Stimulated activated CD4-positive, alpha-beta T cell treated with anti-CD3 and anti-CD28 coated beads, Interleukin-12 subunit alpha, Interleukin-12 subunit beta, amount 100 ng/mL, for 24 hours (primary cell): ENCODE measurements at regions not wholly inside any gene's neighbourhood (a gene's known extent, or its start where the extent isn't known, plus 50 kb on each side); places are given as distances from the start of the nearest gene placed in this dataset.
"Not testable (repeated sequence)": the region's sequence is repeated elsewhere in the genome, so short reads cannot be mapped to it uniquely, and the experiment has no call there.

Experiments used
- DNase-seq, 2 experiments: peaks; one replicate each; pipeline ENCODE4 v3.0.0-alpha.2; 2020; ENCODE audit warnings: low read depth in 2 of 2

DNA sequence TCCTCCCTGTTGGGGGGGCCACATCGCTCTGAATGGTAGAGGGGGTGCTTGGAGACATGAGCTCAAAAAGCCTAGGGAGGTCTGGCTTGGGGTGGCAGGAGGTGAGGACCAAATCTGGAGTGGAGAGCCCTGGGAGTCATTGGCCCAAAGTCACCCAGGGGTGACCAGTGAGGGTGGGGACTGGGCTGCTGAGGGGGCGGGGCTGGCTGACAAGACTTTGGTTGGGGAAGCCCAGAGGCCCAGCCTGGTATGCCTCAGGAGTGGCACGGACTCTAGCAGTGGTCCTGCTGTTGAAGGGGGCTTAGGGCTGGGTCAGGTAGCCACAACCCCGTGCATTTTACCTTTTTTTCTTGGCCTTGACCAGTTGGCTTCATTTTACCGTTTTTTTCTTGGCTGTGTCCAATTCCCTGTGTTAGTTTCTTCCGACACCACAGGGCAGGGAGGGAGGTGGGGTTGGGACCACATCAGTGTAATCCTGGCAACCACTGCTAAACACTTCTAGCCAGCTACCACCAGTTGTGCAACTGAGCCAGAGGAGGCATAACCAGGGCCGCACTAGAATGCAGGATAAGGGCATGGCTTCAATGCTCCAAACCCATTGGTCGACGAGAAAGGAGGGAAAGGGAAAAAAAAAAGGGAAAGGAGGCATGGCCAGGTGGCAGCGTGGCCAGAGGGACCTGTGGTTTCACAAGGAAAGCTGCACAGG is 105.3 kb upstream of the C2CD4B start:
- no peak for DNase-seq

DNA sequence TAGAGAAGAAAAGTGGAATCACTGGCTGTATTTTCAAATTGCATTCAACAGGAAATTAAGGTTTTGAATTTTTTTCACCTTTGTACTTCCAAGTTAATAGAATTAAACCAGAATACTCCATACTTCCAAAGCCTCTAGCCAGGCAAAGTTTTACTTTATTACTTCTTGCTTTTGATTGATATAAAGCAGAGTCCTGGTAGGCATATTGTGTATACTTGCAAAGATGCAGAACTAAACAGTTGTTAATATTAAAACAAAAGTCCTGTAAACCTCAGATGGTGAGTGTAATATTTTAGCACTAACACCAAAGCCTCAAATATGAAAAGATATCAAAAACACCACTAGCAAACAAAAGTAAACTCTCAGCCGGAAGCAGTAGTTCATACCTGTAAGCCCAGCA is 107.2 kb upstream of the C2CD4B start:
- no peak for DNase-seq

DNA sequence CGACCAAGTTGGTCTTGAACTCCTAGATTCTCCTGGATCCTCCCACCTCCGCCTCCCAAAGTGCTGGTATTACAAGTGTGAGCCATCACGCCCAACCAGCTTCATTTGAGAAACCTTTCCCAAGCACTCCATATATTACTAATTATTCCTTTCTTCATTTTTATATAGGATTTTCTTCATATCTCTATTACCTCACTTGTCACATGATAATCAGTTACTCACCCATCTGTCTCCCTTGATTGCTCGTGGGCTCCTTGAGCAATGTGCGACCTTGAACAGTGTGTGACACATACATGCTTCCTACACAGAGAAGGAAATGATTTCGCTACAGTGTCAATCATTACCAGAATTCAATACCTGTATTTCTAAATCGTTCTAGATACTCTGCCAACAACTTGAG is 110.7 kb upstream of the C2CD4B start:
- no peak for DNase-seq

DNA sequence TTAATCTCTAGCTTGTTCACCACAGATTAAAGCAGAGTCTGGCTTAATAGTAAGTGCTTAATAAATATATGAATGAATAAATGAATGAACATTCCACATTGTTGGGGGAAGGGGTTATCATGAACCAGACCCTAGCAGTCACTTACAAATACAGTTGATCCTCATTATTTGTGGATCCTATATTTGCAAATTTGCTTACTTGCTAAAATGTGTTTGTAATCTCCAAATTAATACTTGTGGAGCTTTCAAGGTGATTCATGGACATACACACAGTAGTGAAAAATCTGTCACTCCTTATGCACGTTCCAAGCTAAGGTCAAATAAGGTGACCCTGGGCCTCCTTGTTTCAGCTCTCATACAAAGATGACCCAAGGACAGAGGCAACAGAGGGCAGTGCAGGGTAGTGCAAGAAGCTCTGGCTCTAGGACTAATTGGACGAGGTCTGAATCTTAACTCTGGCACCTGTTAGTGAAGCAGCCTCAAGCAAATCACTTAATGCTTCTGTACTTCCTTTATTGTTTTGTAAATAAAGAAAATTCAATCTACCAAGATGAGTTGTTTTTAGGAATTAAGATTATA is 112.8 kb upstream of the C2CD4B start:
- DNase-seq, result no peak

DNA sequence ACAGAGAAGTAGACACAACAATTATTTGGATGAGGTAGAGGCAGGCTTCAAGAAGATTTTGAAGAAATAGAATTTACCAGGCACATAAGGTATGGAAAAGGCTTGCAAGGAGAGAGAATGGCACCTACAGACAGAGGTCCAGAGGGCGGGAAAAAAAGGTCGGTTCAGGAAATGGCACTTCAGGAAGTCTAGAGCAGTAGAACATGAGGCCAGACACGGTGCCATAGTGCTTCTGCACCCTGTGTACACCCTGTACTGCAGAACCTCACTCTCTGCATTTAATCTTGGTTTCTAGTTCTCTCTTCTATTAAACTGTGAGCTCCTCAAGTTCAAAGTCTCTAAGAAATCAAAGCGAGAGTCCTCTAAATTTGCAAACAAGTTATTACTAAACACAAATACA is 113.4 kb upstream of the C2CD4B start:
- no peak for DNase-seq

DNA sequence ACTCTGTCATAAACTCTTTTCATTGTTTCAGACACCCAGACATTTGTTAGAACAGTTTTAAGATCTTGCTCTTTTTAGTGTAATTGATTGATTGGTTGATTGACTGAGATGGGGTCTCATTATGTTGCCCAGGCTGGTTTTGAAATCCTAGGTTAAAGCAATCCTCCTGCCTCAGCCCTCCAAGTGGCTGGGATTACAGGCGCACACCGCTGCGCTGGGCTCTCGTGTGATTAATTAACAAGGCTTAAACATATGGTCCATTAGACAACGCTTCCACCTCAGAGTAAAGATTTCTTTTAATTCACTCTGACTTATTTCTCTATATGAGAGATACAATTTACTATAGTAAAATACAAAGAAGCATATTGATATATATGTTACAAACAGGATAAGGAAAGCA is 114.0 kb upstream of the C2CD4B start:
- DNase-seq, result no peak

DNA sequence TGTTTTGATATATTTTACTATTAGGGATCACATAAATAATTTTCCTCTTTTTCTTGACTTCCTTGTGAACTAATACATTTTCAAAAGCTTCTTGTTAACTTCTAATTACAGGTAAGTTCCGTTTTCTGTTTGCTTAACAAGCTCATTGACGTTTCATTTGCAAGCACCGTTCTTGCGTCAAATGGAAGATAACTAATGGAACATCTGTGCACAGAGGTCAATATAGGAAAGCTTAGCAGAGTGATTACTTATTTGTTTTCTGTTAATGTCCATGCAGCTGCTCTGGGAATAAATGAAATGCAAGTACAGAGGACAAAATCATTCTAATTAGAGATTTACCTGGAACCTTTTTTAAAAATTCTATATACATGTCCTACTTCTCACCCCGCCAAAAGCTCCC is 115.5 kb upstream of the C2CD4B start:
- no peak for DNase-seq

DNA sequence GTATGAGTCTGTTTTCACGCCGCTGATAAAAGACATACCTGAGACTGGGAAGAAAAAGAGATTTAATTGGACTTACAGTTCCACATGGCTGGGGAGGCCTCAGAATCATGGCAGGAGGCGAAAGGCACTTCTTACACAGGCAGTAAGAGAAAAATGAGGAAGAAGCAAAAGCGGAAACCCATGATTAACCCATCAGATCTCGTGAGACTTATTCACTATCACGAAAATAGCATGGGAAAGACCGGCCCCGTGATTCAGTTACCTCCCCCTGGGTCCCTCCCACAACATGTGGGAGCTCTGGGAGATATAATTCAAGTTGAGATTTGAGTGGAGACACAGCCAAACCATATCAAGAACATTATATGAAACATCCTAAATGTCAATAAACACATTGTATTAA is 116.7 kb upstream of the C2CD4B start:
- not testable (repeated sequence) for DNase-seq

DNA sequence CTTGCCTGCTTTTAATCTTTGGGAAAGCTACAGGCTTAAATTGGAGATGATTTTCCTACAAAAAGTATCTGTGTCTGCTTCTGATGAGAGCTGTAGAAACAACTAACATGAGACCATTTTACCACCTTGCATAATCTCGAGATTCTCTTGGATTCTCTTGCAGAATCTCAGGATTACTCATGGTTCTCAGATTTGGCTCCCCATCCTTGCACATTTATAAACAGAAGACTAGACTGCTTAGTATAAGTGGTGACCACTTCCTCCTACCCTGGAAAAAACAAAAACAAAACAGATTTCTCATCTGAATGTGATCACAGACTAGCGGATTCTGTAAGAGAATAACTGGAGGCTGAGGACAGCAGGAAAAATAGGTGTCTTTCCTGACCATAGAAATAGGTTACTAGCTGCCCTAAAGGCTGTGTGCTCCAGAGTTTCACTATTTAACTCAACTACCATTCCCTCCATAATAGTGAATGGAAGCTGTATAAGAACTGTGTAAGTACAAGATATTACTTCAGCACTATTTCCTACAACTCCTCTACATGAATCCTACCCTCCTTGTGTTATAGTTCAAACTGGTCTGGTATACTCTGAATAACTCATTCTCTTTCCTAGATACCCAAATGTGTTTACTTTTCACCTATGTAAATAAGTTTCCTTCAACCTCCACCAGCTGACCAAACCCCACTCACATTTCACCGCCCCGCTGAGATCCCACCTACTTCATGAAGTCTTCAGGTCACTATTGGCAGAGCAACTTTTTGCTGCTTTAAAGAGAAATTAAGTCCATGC is 122.2 kb upstream of the C2CD4B start:
- DNase-seq, result no peak

DNA sequence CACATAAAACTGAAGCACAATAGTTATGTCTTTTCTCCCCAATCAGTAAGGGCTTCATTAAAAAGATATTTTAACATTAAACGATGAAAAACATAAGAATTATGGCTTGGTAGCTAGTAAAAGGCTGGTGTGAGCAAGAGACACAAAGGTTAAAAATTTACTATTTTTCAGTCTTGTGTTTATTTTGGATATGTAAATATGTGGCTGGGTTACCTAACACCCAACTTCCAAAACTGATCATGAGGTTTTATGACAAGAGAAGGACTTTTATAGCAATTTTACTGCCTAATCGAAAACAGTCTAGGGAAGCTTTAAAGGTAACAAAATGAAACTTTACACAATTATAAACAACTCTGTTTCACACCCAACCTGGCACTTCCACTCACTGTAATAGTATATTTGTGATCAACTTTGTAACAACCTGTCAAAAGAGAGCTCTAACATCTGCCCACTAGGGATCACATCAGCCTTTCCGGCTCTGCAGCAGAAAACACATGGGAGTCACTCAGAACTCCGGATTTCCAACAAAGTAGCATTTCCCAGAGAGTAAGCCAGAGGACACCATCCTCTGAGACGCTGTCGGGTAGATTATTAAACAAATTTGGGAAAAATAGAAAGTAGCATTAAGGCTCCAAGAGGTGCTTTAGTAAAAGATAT is 123.4 kb upstream of the C2CD4B start:
- no peak for DNase-seq

DNA sequence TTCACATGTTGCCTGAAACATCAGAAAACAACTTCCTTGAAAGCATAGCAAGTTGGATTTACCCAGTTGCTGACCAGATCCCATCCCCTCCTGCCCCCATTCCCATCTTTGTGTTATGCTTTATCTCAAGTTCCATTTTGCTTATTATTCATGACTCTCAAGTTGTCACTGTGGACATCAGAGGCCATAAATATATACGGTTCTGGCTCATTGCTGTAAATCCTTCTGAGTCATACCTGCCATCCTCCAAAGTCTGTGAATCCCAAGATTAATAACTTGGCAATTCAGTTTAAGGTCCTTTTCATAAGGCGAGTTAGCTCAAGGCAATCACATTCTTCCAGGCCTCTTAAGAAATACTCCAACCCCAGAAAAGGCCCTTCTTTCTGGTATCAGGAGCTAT is 126.2 kb upstream of the C2CD4B start:
- DNase-seq, result no peak

DNA sequence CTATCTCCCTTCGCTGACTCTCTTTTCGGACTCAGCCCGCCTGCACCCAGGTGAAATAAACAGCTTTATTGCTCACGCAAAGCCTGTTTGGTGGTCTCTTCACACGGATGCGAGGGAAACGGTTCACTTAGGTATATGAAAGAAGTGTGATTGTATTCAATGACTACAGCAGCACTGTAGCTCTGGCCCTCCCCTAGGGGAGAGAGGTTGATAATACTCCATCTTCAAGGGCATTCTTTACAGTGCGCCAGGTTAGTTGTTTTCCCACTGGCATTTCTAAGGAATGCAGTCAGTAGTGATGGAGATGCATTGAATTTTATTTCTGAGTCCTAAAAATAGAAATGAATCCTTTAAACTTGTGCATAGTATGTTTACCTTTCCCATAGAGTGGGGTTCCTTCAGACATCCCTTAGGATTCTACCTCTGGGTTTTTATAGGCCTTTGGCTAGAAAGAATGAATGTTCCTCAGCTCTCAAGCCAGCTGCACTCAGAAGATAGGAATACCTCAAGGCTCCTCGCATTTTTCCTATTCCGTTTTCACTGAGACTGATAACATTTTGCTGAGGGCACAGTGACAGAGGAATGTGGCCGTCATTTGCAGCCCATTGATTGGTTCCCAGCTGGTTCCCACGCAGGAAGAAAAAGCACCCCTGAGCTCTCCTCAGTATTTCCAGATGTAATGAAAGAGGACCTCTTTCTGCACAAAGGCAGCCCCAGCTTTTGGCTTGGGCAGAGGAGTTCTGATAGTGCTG is 131.8 kb upstream of the C2CD4B start:
- no peak for DNase-seq

DNA sequence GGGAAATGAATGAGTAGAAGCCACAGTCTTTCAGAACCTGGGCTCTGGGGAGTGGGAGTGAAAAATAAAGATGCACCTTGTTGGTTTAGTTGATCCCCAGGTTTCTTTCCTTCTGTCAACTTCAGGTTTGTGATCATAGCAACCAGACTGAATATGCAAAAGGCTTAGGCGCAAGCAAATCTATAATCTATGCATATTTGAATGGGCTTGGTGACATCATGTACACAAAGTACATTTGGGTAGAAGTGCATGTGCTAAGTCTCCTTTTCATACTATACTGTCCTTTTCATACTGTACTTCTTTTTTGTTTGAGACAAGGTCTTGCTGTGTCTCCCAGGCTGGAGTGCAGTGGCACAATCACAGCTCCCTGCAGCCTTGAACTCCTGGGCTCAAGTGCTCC is 132.4 kb upstream of the C2CD4B start:
- DNase-seq, result no peak

DNA sequence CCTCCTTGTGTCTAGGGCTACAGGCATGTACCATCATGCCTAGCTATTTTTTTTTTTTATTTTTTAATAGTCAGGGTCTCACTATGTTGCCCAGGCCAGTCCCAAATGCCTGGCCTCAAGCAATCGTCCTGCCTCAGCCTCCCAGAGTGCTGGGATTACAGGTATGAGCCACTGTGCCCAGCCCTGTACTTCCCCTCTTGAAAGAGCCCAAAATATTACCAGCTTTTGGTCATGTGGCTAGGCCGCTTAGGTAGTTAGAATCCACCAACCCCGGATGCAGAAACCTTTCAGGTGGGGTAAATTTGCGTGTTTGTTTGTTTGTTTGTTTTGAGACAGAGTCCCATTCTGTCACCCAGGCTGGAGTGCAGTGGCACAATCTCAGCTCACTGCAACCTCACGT is 132.8 kb upstream of the C2CD4B start:
- DNase-seq, result no peak

DNA sequence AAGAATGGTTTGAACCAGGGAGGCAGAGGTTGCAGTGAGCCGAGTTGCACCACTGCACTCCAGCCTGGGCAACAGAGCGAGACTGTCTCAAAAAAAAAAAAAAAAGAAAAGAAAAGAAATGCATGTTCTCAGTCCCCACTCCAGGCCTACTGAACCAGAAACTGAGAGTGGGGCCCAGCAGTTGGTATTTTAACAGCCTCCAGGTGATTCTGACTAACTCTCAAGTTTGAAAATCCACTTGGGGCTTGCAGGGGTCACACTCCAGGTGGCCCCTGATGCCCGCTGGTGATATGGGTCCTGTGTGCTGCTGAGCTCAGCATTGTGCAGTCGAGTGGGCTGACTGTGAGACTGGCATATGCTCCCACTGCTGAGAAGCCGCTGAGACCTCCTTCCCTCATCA is 133.7 kb upstream of the C2CD4B start:
- no peak for DNase-seq

DNA sequence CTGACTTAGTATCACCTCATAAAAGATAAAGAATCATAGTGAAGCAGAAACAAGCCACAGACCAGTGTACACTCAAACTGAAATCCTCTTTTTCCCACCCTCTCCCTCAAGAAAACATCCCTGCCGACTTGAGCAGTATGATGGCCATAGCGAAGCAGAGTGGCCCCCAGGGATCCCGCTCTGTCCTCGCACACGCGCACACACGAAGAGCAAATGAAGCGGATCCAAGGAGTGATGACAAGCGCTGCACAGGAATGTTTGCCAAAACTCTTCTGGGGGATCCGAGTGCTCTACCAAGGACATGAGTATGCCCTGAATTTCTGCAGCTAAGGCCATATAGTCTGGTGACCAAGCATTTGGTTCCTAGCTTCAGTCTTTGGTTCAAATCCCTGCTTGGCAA is 134.5 kb upstream of the C2CD4B start:
- no peak for DNase-seq

DNA sequence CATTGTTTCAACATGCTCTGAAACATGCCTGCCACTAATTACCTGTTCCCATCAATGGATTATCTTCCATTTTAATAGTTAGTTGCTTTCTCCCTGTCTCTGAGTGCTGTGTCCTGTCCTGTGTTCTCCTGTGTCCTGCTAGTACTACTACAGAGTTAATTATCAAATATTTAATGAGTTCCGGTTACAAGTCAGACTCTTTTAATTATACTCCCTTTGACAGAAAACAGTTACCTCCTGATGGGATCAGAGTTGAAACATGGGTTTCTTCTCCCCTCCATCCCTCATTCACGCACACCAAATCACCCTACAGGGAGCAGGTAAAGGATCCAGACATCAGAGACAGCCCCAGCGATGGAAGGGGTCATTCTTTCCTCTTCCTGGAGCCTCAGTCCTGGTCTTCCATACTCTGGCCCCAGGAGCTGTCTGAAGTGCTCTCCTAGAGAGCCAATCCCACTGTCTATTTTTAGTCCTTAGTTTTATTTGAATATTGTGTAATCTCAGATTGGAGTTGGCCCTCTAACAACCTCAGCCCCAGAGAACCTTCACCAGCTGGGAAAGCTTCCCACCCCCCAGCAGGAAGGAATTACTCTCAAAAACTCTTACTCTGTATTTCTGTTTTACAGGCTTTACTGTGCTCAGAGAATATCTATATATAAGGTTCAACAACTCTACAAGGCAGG is 137.0 kb upstream of the C2CD4B start:
- DNase-seq, result no peak

DNA sequence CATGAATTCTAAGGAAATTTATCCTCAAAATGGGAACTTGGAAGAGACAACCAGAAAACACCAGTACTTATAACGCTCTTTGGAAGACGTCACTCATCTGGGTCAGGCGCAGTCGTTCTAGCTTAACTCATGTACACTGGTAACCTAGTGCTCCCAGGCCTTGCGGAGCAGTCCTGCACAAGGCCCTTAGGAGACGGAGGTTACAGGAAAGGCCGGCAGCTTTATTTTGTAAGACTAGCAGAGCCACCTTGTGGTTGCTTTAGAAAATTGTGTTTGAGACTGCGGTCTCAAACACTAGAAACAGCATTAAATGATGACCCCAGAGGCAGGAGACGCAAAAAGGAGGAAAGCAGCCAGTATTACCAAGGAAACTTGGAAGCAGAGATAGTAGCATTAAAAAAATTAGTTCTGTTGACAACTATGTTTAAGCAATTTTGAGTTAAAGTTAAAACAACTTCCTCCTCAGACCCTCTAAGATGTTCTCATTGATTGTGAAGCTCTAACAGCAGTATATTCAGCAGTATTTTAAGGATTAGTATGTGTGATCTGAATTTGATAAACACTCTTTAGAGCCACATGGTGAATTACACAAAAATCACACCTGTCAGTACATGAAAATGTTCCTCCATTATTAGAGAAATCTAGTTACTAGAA is 141.9 kb upstream of the C2CD4B start:
- DNase-seq, result no peak

DNA sequence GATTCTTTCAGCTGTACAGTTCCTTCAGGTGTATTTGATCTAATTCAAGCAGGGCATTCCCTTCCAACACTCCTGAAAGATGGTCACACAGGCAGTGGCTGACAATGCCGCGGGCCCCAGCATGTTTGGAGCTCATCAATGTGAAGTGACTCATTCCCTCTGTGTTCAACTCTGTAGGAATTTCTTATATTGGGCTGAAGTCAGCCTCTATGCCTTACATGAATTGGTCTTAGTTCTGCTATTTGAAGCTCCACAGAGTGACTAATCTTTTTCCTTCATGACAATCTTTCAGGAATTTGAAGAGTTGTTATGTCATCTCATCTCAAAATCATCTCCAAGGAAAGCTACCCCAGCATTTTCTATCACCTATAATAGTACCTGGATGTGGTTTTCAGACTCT is 142.5 kb upstream of the C2CD4B start:
- no peak for DNase-seq

DNA sequence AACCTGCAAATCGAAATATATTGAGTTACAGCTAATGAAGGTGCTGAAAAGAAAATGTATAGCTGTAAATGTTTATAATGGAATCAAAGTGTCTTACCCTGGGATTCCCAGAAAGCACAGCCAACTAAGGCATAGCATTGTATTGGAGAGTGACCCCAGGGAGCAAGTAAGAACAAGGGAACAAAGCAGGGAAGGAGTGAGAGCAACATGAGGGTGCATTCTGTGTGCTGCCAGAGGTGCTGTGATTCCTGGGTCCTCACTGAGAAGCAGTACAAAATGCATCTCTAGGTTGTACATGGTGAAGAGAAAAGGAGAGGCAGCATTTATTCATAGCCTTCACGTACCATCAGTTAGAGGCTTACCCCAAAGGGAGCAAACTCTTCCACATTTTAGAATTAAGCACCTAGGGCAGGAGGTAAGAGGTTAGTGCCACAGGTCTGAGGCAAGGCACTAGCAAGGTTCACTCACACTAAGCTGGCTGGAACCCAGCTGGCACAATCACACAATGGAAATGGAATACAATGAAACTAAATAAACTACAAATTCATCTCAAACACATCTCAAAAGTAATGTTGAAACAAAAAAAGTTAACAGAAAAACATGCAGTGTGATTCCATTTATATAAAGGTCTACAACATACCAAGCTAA is 151.5 kb upstream of the C2CD4B start:
- DNase-seq, result no peak
